Fibroblast of skin of left quadriceps (primary cell): ENCODE measurements at regions not wholly inside any gene's neighbourhood (a gene's known extent, or its start where the extent isn't known, plus 50 kb on each side); places are given as distances from the start of the nearest gene placed in this dataset.
A peak's percentile ranks its signal among the peaks of the same experiment; 100 is the strongest.
"Not testable (repeated sequence)": the region's sequence is repeated elsewhere in the genome, so short reads cannot be mapped to it uniquely, and the experiment has no call there.

ENCODE experiments used
- DNase-seq, 2 experiments: peaks; one replicate each; pipeline ENCODE4 v3.0.0-alpha.2; 2013; ENCODE audit warnings: low read depth in 2 of 2

- DNase-seq, result peak; percentile 60 to 66
Measured at GRCh38 chrX:44675362-44676024, 132.8 kb upstream of the FUNDC1 start.

GRCh38 chrX:44674906-44675305 lies 132.2 kb upstream of the FUNDC1 start:
- no peak for DNase-seq

DNA sequence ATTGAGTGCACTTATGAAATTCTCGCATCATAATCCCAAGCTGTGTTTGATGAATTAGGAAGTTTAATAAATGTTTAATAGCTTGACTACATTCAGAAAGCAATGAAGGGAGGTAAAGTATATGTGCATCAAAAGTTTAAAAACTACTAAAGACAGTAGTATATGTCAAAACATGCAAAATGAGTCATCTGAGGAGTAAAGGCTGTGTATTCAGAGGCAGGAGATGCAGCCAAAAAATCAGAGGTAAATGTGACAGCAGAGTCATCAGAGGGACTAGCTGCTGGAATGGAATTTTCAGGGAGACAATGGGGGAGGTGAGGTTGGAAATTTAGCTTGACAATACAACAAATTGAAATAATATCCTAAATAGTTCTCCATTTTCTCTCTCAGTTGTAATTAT lies 127.0 kb upstream of the FUNDC1 start:
- no peak for DNase-seq

GRCh38 chrX:44667771-44668170 lies 125.1 kb upstream of the FUNDC1 start:
- DNase-seq, result no peak

DNA sequence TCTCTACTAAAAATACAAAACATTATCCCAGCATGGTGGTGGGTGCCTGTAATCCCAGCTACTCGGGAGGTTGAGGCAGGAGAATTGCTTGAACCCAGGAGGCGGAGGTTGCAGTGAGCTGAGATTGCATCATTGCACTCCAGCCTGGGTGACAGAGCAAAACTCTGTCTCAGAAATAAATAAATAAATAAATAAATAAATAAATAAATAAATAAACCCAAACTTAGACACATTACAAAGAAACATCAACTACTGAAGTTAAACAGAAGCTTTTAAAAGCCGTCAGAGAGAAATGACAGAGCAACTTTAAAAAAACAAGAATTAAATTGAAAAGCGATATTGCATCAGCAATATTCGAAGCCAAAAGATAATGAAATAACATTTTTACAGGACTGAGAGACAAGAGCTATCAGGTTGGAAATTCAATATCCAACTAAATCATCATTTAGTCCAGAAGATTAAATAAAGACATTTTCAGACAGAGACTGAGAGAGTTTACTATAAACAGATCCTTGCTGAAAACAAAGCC lies 115.1 kb upstream of the FUNDC1 start:
- DNase-seq, result not testable (repeated sequence)

DNA sequence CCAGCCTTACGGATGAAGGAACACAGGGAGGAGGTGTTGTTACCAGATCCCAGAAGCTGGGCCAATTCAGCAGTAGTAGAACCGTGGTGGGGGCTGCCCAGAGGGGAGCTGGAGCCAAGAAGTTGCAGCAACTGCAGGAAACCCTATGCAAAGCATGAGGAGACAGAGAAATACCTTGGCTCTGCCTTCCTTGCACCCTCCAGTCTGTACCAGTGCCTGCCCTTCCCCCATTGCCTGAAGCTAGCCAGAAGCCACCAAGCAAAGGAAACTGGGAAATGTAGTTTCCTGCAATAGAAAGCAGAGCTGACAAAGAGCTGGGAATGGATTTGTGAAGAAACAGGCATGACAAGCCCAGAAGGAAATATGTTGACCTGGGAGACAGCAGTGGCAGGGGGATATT lies 108.7 kb upstream of the FUNDC1 start:
- no peak for DNase-seq

DNA sequence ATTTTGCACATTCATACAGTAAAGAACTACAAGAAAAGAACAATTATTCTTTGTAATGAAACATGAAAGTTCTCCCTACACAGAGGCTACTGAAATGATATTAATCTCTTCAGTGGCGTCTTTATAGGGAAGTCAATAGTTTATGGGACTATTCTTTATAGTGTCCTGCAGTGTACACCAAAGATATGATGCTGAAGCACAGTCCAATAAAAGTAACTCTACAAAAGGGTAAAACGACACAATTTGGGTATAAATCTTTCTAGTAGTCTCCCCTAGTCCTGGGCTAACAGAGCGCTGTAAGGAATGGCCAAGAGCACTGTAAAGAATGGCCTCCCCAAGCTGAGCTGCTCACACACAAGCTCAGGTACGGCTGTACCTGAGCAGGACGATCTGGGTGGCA lies 101.1 kb upstream of the FUNDC1 start:
- DNase-seq, result no peak

DNA sequence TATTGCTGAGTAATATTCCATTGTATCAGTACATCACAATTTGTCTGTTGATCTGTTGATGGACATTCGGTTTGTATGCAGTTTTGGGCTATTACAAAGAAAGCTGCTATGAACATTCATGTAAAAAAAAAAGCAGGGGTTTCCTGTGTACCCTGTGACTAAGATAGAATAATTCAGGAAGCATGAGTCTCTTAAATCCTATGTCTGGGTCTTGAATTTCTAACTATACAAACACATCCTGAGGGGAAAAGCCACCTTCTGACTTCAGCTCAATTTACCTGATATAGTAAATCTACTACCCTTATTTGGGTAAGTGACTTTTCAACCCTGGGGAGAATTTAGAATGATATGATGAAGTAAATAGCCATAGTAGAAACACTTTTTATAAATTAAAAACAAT lies 94.6 kb upstream of the FUNDC1 start:
- no peak for DNase-seq

DNA sequence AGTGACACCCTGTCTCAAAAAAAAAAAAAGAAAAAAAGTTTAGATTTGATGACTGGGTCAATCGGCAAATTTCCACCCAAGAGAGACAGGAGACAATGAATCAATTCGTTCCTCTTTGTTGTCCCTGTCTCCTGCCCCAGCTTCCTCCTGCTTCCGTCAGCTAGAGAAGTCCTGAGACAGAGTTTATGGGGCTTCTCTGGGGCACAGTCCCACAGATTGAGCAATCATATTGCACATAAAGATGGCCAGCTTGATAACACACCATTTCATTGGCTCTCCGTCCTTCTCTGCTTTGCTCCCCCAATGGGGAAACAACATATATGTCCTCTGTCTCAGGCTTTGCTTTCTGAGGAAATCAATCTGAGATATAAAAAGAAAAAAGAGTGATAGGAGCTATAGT lies 78.4 kb upstream of the FUNDC1 start:
- no peak for DNase-seq

GRCh38 chrX:44619039-44619438 lies 76.4 kb upstream of the FUNDC1 start:
- no peak for DNase-seq

GRCh38 chrX:44596277-44596676 lies 53.6 kb upstream of the FUNDC1 start:
- DNase-seq, result no peak
